GM13976 (cell line): ENCODE measurements at regions not wholly inside any gene's neighbourhood (a gene's known extent, or its start where the extent isn't known, plus 50 kb on each side); places are given as distances from the start of the nearest gene placed in this dataset.
A peak's percentile ranks its signal among the peaks of the same experiment; 100 is the strongest.
"Not testable (repeated sequence)": the region's sequence is repeated elsewhere in the genome, so short reads cannot be mapped to it uniquely, and the experiment has no call there.

Experiments used
- DNase-seq: peaks from one replicate; pipeline ENCODE4 v3.0.0; 2012; ENCODE audit warnings: low spot score
- CTCF ChIP-seq: IDR thresholded peaks from 2 replicates; pipeline ENCODE4 v1.5.1; 2012; ENCODE audit warnings: borderline replicate concordance, mild to moderate bottlenecking; ENCODE audit not compliant: insufficient read depth; ENCODE audit errors: extremely low read depth, missing control alignments, control extremely low read depth
- in situ Hi-C: fragments of 300-500 bp; cut with MboI; formaldehyde crosslinking; loops from one replicate; pipeline ENCODE4 v1.12.0; 2022; ENCODE audit warnings: low sequenced_read_pairs, mixed read lengths, inconsistent platforms; ENCODE audit not compliant: unreplicated experiment

GRCh38 chr14:46596236-46596635, 55.3 kb downstream of the RPL10L start:
- in situ Hi-C loops, result no loop called here
- no peak for TF ChIP-seq CTCF
- DNase-seq, result no peak

GRCh38 chr14:46582826-46583225, 68.8 kb downstream of the RPL10L start:
- no peak for TF ChIP-seq CTCF
- DNase-seq, result no peak
- in situ Hi-C loops, result no loop called here

GRCh38 chr14:46581036-46581671, 70.4 kb downstream of the RPL10L start:
- in situ Hi-C loops, result no loop called here
- DNase-seq, result peak; percentile 20
- peak; percentile 39 for TF ChIP-seq CTCF

- TF ChIP-seq CTCF, result no peak
- in situ Hi-C loops, result no loop called here
- no peak for DNase-seq
Measured at GRCh38 chr14:46574978-46575375, 76.6 kb downstream of the RPL10L start.

GRCh38 chr14:46574221-46574977, 77.2 kb downstream of the RPL10L start:
- in situ Hi-C loops, result no loop called here
- TF ChIP-seq CTCF, result no peak
- no peak for DNase-seq

GRCh38 chr14:46573498-46573897, 78.1 kb downstream of the RPL10L start:
- no peak for DNase-seq
- in situ Hi-C loops, result no loop called here
- no peak for TF ChIP-seq CTCF

GRCh38 chr14:46571970-46572369, 79.6 kb downstream of the RPL10L start:
- in situ Hi-C loops, result no loop called here
- no peak for TF ChIP-seq CTCF
- DNase-seq, result no peak

GRCh38 chr14:46568161-46568560, 83.4 kb downstream of the RPL10L start:
- DNase-seq, in situ Hi-C loops: not testable (repeated sequence)
